GM12865 (cell line): ENCODE measurements at regions not wholly inside any gene's neighbourhood (a gene's known extent, or its start where the extent isn't known, plus 50 kb on each side); places are given as distances from the start of the nearest gene placed in this dataset.
A peak's percentile ranks its signal among the peaks of the same experiment; 100 is the strongest.

Experiments
- DNase-seq: peaks from one replicate; pipeline ENCODE4 v3.0.0; 2010; ENCODE audit warnings: low read depth
- H3K4me3 ChIP-seq: 2 replicates; pipeline ENCODE4 v1.5.1; 2011; ENCODE audit warnings: mild to moderate bottlenecking, low read depth, low read length, control low read depth
- CTCF ChIP-seq: IDR thresholded peaks from 2 replicates; pipeline ENCODE4 v1.5.1; 2011; ENCODE audit warnings: low read length, control low read depth, low read depth, inconsistent platforms; ENCODE audit not compliant: insufficient read depth; ENCODE audit errors: missing control alignments

DNA sequence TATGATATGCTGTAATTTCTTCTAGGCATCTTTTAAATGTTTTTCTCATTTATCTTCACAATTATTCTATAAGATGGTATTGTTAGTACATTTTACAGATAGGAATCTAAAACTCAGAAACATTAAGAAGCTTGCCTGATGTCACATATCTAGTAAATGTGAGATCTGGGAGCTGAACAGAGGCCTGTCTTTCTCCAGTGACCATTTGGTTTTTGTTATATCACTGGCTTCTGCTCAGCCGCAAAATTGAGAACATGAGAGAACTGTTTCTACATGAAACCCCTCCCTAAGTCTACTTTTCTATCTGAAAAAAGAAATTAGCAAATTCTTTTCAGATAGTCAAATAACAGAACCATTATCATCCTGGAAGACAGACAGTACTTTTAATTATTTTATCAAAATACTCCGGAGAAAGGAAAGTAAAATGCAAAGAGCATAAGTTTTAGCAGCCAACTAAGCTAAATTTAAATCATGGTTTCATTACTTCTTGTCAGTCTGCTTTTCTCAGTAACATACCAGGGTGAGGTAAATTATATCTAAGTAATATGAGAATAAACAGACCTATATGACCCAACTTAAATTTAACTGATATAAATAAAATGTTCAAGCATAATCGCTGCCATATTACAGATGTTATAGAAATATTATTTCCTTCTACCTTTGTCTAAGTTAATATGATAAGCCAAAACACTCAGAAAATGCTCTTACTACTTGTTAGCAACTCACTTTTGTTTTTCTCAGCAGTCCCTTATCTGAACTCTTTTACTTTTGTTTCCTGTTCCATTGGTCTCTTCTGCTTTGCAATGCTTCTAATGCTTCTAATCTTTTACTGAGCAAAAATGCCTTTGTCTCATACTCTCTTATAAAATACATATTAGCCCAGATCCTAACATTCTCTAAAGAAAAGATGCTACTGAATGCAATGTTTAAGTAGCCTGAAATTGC, 68.0 kb upstream of the MBNL1 start:
- no peak for TF ChIP-seq CTCF
- peak; percentile 48 for DNase-seq
- peak overlapping the region; percentile 62 for H3K4me3 ChIP-seq

DNA sequence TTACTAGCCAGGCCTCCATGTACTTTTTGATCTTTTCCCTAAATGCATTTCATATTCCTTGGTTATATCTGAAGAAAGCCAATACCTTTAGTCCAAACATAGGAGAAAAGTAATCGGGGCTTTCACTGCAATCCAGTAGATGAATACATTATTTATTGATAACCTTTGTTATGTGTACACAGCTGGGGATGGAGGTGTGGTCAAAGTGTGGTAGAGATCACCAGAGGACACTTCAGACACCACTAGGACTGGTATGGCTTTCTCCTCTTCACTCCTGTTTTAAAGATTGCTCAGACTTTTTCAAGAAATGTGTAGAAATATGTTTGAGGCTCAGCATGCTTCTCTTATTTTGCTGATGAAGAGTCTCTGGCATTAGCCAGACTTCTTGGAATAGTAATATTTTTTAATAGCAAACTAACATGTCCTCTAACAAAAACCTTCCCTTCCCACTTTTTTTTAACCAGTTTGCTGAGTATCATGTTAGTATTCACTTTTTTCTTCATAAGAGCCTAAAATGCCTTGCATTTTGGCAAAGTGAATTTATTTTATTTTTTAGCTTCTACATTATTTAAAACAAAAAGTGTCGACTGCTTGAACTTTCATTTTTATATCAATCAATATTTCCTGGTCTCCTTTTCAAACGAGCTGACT, 65.6 kb upstream of the MBNL1 start:
- H3K4me3 ChIP-seq, result peak overlapping the region; percentile 79
- TF ChIP-seq CTCF, result no peak
- DNase-seq, result peak; percentile 51

DNA sequence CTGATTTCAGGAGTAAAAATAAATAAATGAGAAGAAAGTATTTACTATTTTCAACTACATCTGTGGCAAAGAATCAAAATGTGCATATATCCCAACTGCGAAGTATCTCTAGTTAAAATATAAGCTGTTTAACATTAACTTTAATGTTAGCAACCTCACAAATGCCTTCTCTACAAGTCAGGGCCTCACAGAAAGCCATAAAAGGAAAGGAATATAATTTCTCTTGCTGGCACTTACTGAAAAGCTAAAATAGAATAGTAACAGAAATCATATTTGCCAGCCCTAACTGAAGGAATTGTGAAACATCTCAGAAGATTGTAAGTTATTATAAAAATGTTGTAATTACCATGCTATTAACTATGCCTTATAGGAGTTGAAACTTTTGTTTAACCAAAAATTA, 65.1 kb upstream of the MBNL1 start:
- peak overlapping the region; percentile 79 for H3K4me3 ChIP-seq
- no peak for TF ChIP-seq CTCF
- no peak for DNase-seq

DNA sequence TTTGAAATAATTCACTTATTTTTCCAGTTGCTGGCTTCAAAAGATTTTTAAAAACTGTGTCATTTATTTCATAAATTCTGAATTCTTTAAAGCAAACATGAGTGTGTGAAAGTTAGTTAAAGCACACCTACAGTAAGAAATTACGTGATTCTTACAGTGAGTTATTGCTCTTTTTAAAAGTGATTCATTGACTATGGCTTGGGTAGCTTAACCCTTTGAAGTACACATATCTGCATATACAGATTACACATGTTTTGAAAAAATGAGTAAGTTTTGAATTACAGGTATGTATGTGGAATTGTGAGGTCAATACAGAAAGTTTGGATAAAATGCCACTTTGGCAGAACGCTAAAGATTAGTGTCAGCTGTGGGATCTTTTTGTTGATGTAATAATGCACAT, 64.5 kb upstream of the MBNL1 start:
- TF ChIP-seq CTCF, result no peak
- peak overlapping the region; percentile 79 for H3K4me3 ChIP-seq
- no peak for DNase-seq

GRCh38 chr3:152205097-152205593, 63.6 kb upstream of the MBNL1 start:
- peak overlapping the region; percentile 79 for H3K4me3 ChIP-seq
- peak; percentile 61 for DNase-seq
- TF ChIP-seq CTCF, result no peak

DNA sequence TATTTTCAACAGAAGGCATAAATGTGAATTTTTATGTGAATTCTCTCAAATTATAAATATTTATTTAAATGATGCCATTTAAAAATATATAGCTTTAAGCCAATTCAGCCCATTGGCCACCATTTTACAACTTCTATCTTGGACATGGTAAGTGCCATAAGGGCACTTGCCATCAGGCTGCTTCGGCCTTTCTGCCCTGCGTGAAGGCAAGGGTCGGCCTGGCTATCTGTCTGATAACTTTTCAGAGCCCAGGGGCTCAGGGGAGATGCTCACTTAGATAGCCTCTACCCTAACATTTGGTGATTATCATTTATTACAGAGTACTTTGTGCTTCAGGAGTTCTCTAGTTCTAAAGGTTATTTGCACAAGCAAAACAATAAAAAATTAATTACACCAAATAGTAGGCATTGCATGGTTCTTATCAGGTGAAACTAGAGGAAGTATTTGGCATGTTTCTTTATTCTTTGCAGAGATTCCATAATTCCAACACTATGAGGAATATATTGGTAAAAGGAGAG, 62.4 kb upstream of the MBNL1 start:
- no peak for TF ChIP-seq CTCF
- no peak overlapping the region for H3K4me3 ChIP-seq
- DNase-seq, result no peak
